Tibial artery (tissue), 4 donors: ENCODE measurements at regions not wholly inside any gene's neighbourhood (a gene's known extent, or its start where the extent isn't known, plus 50 kb on each side); places are given as distances from the start of the nearest gene placed in this dataset.
A peak's percentile ranks its signal among the peaks of the same experiment; 100 is the strongest.

Experiments
- DNase-seq, 2 donors: peaks; one replicate each; pipeline ENCODE4 v3.0.0-alpha.2; 2019
- H3K27ac ChIP-seq, 2 donors: fragments of 200-600 bp; sonication (generic) in 1 of 2; 1 replicate in 1 of 2; 2 replicates in 1 of 2; pipeline ENCODE4 v1.5.1; 2018 to 2019; ENCODE audit warnings: mild to moderate bottlenecking in 1 of 2
- H3K27me3 ChIP-seq, 2 donors: fragments of 200-600 bp; sonication (generic) in 1 of 2; one replicate each; pipeline versions ENCODE4 v1.5.1 to v1.6.0; 2016 to 2019
- H3K36me3 ChIP-seq, 3 donors: fragments of 200-600 bp; sonication (generic) in 2 of 3; one replicate each; pipeline ENCODE4 v1.5.1; 2016 to 2019; ENCODE audit warnings: mild to moderate bottlenecking in 2 of 3
- H3K4me1 ChIP-seq, 4 donors: fragments of 200-600 bp; sonication (generic) in 2 of 4; 1 replicate in 3 of 4; 2 replicates in 1 of 4; pipeline ENCODE4 v1.5.1; 2016 to 2019
- H3K4me3 ChIP-seq, 2 donors: fragments of 200-600 bp; sonication (generic) in 1 of 2; 1 replicate in 1 of 2; 2 replicates in 1 of 2; pipeline ENCODE4 v1.5.1; 2018 to 2019; ENCODE audit warnings: mild to moderate bottlenecking in 2 of 2
- H3K9me3 ChIP-seq, 3 donors: fragments of 200-600 bp; sonication (generic) in 1 of 3; one replicate each; pipeline ENCODE4 v1.5.1; 2016 to 2019
- intact Hi-C: fragments of 100-400 bp; cut with DNase I; formaldehyde crosslinking; loops from one replicate; pipeline ENCODE4 v1.15.0; 2023; ENCODE audit warnings: low total_unique reads
- TF ChIP-seq, protein P1 (sequence below), 2 experiments: fragments of 200-600 bp in 1 of 2; fragments of 450-650 bp in 1 of 2; IDR thresholded peaks; one replicate each; pipeline ENCODE4 v1.5.1; 2017 to 2019; ENCODE audit warnings: antibody characterized with exemption in 2 of 2, mild to moderate bottlenecking in 1 of 2, moderate library complexity in 1 of 2

GRCh38 chr5:34503379-34504253 lies 152.5 kb upstream of the RAI14 start:
- H3K9me3 ChIP-seq: no peaks in the 10 kb centered on the region
- DNase-seq: no peak
- H3K36me3 ChIP-seq: no peaks in the 10 kb centered on the region
- H3K4me3 ChIP-seq: no peak overlapping the region
- TF ChIP-seq, protein P1, sequence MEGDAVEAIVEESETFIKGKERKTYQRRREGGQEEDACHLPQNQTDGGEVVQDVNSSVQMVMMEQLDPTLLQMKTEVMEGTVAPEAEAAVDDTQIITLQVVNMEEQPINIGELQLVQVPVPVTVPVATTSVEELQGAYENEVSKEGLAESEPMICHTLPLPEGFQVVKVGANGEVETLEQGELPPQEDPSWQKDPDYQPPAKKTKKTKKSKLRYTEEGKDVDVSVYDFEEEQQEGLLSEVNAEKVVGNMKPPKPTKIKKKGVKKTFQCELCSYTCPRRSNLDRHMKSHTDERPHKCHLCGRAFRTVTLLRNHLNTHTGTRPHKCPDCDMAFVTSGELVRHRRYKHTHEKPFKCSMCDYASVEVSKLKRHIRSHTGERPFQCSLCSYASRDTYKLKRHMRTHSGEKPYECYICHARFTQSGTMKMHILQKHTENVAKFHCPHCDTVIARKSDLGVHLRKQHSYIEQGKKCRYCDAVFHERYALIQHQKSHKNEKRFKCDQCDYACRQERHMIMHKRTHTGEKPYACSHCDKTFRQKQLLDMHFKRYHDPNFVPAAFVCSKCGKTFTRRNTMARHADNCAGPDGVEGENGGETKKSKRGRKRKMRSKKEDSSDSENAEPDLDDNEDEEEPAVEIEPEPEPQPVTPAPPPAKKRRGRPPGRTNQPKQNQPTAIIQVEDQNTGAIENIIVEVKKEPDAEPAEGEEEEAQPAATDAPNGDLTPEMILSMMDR (IDR thresholded peaks at IDR 0.05): no peak
- H3K27ac ChIP-seq: peak overlapping the region; percentile 67 to 71
- H3K4me1 ChIP-seq: peaks cover 0 to 70% (median 33%) of the 10 kb centered on the region in 4 donors
- no peaks in the 10 kb centered on the region for H3K27me3 ChIP-seq
- intact Hi-C loops: no loop called here

DNA sequence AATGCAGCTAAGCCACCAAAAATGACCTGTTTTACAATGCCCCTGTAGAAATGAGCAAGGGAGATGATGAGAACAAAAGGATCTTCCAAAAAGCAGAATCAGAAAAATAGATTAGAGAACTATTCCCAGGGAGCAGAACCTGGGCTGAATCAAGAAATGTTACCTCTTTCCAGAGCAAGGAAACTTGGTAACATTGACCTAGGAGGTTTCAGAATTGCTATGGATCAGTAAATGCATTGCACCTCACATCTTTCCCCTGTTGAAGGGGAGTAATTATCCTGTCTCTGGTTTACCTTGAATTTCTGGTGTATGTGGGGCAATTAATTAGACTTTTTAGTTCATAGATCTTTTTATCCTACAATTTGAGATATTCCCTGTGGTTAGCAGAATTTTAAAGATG lies 151.2 kb upstream of the RAI14 start:
- DNase-seq: no peak
- Histone ChIP-seq H3K36me3 (no peaks in the 10 kb centered on the region), H3K9me3 (no peaks in the 10 kb centered on the region), H3K27ac (peak overlapping the region; percentile 67 to 71), H3K4me1 (peaks cover 0 to 59% (median 26%) of the 10 kb centered on the region in 4 donors), H3K27me3 (no peaks in the 10 kb centered on the region), H3K4me3 (no peak overlapping the region)
- intact Hi-C loops: no loop called here
- TF ChIP-seq, protein P1 (IDR thresholded peaks at IDR 0.05): no peak

DNA sequence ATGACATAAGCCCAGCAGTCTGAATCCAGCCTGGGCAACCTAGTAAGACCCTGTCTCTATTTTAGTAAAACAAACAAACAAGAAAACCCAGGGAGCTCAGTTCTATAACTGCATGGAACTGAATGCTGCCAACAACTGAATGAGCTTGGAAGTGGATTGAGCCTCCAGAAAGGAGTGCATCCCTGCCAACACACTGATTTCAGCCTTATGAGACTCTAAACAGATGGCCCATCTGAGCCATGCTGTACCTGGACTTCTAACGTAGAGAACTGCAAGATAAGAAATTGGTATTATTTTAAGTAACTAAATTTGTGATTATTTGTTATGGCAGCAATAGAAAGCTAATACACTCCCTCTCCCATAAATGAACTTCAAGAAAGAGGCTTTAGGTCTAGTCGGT lies 150.4 kb upstream of the RAI14 start:
- Histone ChIP-seq H3K36me3 (no peaks in the 10 kb centered on the region), H3K27me3 (no peaks in the 10 kb centered on the region), H3K9me3 (no peaks in the 10 kb centered on the region), H3K4me3 (no peak overlapping the region), H3K4me1 (peaks cover 0 to 59% (median 28%) of the 10 kb centered on the region in 4 donors), H3K27ac (peak overlapping the region in 1 of 2 donors; percentile 71)
- TF ChIP-seq, protein P1 (IDR thresholded peaks at IDR 0.05): no peak
- DNase-seq: no peak
- intact Hi-C loops: no loop called here

- Histone ChIP-seq H3K9me3 (no peaks in the 10 kb centered on the region), H3K27me3 (no peaks in the 10 kb centered on the region), H3K4me3 (no peak overlapping the region), H3K36me3 (no peaks in the 10 kb centered on the region), H3K27ac (no peak overlapping the region), H3K4me1 (peaks cover 0 to 61% (median 37%) of the 10 kb centered on the region in 4 donors)
- intact Hi-C loops: no loop called here
- TF ChIP-seq, protein P1 (IDR thresholded peaks at IDR 0.05): no peak
- DNase-seq: no peak
These were observed 148.2 kb upstream of the RAI14 start for GRCh38 chr5:34507933-34508332.

- H3K27ac ChIP-seq: no peak overlapping the region
- TF ChIP-seq, protein P1 (IDR thresholded peaks at IDR 0.05): no peak
These were observed 146.7 kb upstream of the RAI14 start for GRCh38 chr5:34509392-34509791.

More at GRCh38 chr5:34509392-34509791, 146.7 kb upstream of the RAI14 start:
- peaks cover 0 to 47% (median 24%) of the 10 kb centered on the region in 4 donors for H3K4me1 ChIP-seq
- H3K27me3 ChIP-seq: no peaks in the 10 kb centered on the region
- no peak overlapping the region for H3K4me3 ChIP-seq
- intact Hi-C loops: no loop called here
- H3K9me3 ChIP-seq: no peaks in the 10 kb centered on the region
- DNase-seq: no peak
- no peaks in the 10 kb centered on the region for H3K36me3 ChIP-seq
